PFSK-1 (cell line): ENCODE measurements at regions not wholly inside any gene's neighbourhood (a gene's known extent, or its start where the extent isn't known, plus 50 kb on each side); places are given as distances from the start of the nearest gene placed in this dataset.

Experiments used
- FOXP2 ChIP-seq: optimal IDR thresholded peaks from 2 replicates; pipeline ENCODE3; 2011; ENCODE audit warnings: borderline replicate concordance, control low read depth, inconsistent platforms; ENCODE audit not compliant: insufficient read depth; ENCODE audit errors: extremely low read length, extremely low read depth
- POLR2AphosphoS5 ChIP-seq: IDR thresholded peaks from 2 replicates; pipeline ENCODE4 v1.6.1; 2012; ENCODE audit warnings: low read depth, mild to moderate bottlenecking, control low read depth, low read length, moderate library complexity
- REST ChIP-seq, 2 experiments: IDR thresholded peaks; 2 replicates each; pipeline versions ENCODE4 v1.6.1 to v1.8.0; 2011 to 2012; ENCODE audit warnings: low read depth in 2 of 2, low read length in 2 of 2, control low read depth in 1 of 2, inconsistent platforms in 1 of 2, mild to moderate bottlenecking in 1 of 2, moderate library complexity in 1 of 2; ENCODE audit not compliant: insufficient read depth in 1 of 2
- SIN3A ChIP-seq: IDR thresholded peaks from 2 replicates; pipeline ENCODE4 v1.6.1; 2012; ENCODE audit warnings: mild to moderate bottlenecking, low read length, moderate library complexity, borderline replicate concordance; ENCODE audit not compliant: insufficient read depth
- TAF1 ChIP-seq: IDR thresholded peaks from 2 replicates; pipeline ENCODE4 v1.6.1; 2012; ENCODE audit warnings: low read length, control low read depth, borderline replicate concordance; ENCODE audit not compliant: insufficient read depth

- TF ChIP-seq TAF1 (no peak), REST (IDR thresholded peaks at IDR 0.05; ENCODE audit: insufficient read depth in 1 of 2, low read depth in 2 of 2, low read length in 2 of 2) (no peak), SIN3A (no peak), POLR2AphosphoS5 (no peak), FOXP2 (no peak)
Measured at GRCh38 chr5:73380710-73381589, 67.6 kb downstream of the FOXD1 start.

- no peak for TF ChIP-seq SIN3A
Measured at GRCh38 chr5:73380041-73380440, 68.5 kb downstream of the FOXD1 start.

GRCh38 chr5:73379435-73379834 is 69.1 kb downstream of the FOXD1 start:
- TF ChIP-seq REST (IDR thresholded peaks at IDR 0.05; ENCODE audit: insufficient read depth in 1 of 2, low read depth in 2 of 2, low read length in 2 of 2) (no peak), SIN3A (no peak), POLR2AphosphoS5 (no peak), FOXP2 (no peak), TAF1 (no peak)

GRCh38 chr5:73378765-73379164 is 69.8 kb downstream of the FOXD1 start:
- TF ChIP-seq FOXP2, result no peak
- TF ChIP-seq POLR2AphosphoS5, result no peak
- TF ChIP-seq TAF1, result no peak

GRCh38 chr5:73378070-73378469 is 70.5 kb downstream of the FOXD1 start:
- TF ChIP-seq FOXP2, result no peak
- TF ChIP-seq POLR2AphosphoS5, result no peak
- no peak for TF ChIP-seq REST (IDR thresholded peaks at IDR 0.05; ENCODE audit: insufficient read depth in 1 of 2, low read depth in 2 of 2, low read length in 2 of 2)
- no peak for TF ChIP-seq TAF1
- no peak for TF ChIP-seq SIN3A

GRCh38 chr5:73376618-73377170 is 71.9 kb downstream of the FOXD1 start:
- no peak for TF ChIP-seq POLR2AphosphoS5
- TF ChIP-seq REST (IDR thresholded peaks at IDR 0.05; ENCODE audit: insufficient read depth in 1 of 2, low read depth in 2 of 2, low read length in 2 of 2), result no peak
- no peak for TF ChIP-seq TAF1
- TF ChIP-seq FOXP2, result no peak
- TF ChIP-seq SIN3A, result no peak
